IMR-90 (cell line): ENCODE measurements at regions not wholly inside any gene's neighbourhood (a gene's known extent, or its start where the extent isn't known, plus 50 kb on each side); places are given as distances from the start of the nearest gene placed in this dataset.

Experiments used
- ATAC-seq: fragments of 200-7000 bp; cut with Tn5 transposase; 2 replicates; pipeline ENCODE4 v1.9.1; 2020; ENCODE audit warnings: low read depth, mild to moderate bottlenecking, moderate library complexity
- BruUV-seq: library from RNA; stranded (reverse); fragments of 400-500 nt; replicated peaks from 2 replicates; lab custom pipeline; 2021; lab: Mats Ljungman, UMichigan
- CTCF ChIA-PET: fragments of 300-600 bp; formaldehyde crosslinking; extraction: SDS; loops from one replicate; lab custom pipeline; 2021; ENCODE audit warnings: antibody characterized with exemption; lab: Yijun Ruan, JAX
- POLR2A ChIA-PET: fragments of 300-600 bp; sonication (Branson Sonifier 250); formaldehyde crosslinking; loops from one replicate; lab custom pipeline; 2022; ENCODE audit warnings: antibody characterized with exemption; ENCODE audit not compliant: unreplicated experiment; lab: Charles Lee
- DNase-seq: peaks from one replicate; pipeline ENCODE4 v3.0.0; 2013
- H2AFZ ChIP-seq: replicated peaks from 2 replicates; pipeline ENCODE3; 2013; ENCODE audit warnings: low read length, mild to moderate bottlenecking; ENCODE audit not compliant: poor library complexity
- H2AK5ac ChIP-seq: 2 replicates; pipeline ENCODE4 v1.6.1; 2013; ENCODE audit warnings: low read depth, low read length, inconsistent platforms
- H2AK9ac ChIP-seq: replicated peaks from 2 replicates; pipeline ENCODE3; 2013; ENCODE audit warnings: mild to moderate bottlenecking, low read depth, low read length, moderate library complexity; ENCODE audit not compliant: poor library complexity
- H2BK120ac ChIP-seq: 2 replicates; pipeline ENCODE4 v1.6.1; 2013; ENCODE audit warnings: low read depth, low read length, inconsistent platforms
- H2BK15ac ChIP-seq: 3 replicates; pipeline ENCODE4 v1.6.1; 2013; ENCODE audit warnings: low read depth, low read length, inconsistent platforms
- H2BK20ac ChIP-seq: 2 replicates; pipeline ENCODE4 v1.6.1; 2013; ENCODE audit warnings: low read depth, mild to moderate bottlenecking, inconsistent platforms, low read length, moderate library complexity
- H2BK5ac ChIP-seq: 2 replicates; pipeline ENCODE4 v1.6.1; 2013; ENCODE audit warnings: mild to moderate bottlenecking, low read depth, low read length, inconsistent platforms; ENCODE audit not compliant: poor library complexity, severe bottlenecking
- H3K14ac ChIP-seq: replicated peaks from 2 replicates; pipeline ENCODE4 v1.6.1; 2013; ENCODE audit warnings: low read depth, low read length, inconsistent platforms
- H3K18ac ChIP-seq: 2 replicates; pipeline ENCODE4 v1.6.1; 2013; ENCODE audit warnings: low read depth, low read length, control low read depth
- H3K23ac ChIP-seq: 2 replicates; pipeline ENCODE4 v1.6.1; 2013; ENCODE audit warnings: low read depth, low read length, inconsistent platforms
- H3K27ac ChIP-seq: 2 replicates; pipeline ENCODE4 v1.5.1; 2013; ENCODE audit warnings: mild to moderate bottlenecking, control low read depth, low read length; ENCODE audit not compliant: insufficient read depth
- H3K27me3 ChIP-seq: 2 replicates; pipeline ENCODE4 v1.6.1; 2013; ENCODE audit warnings: low read length; ENCODE audit not compliant: control insufficient read depth, insufficient read depth
- H3K36me3 ChIP-seq: 2 replicates; pipeline ENCODE4 v1.6.1; 2013; ENCODE audit warnings: low read length, mixed read lengths; ENCODE audit not compliant: control insufficient read depth, insufficient read depth
- H3K4ac ChIP-seq: 2 replicates; pipeline ENCODE4 v1.6.1; 2013; ENCODE audit warnings: low read depth, low read length, inconsistent platforms
- H3K4me1 ChIP-seq: 2 replicates; pipeline ENCODE4 v1.6.1; 2013; ENCODE audit warnings: low read length, mixed read lengths; ENCODE audit not compliant: control insufficient read depth, insufficient read depth
- H3K4me2 ChIP-seq: 2 replicates; pipeline ENCODE4 v1.6.1; 2013; ENCODE audit warnings: low read depth, mild to moderate bottlenecking, control low read depth, low read length, moderate library complexity
- H3K4me3 ChIP-seq: 2 replicates; pipeline ENCODE4 v1.5.1; 2013; ENCODE audit warnings: low read depth, mild to moderate bottlenecking, control low read depth, low read length, moderate library complexity; ENCODE audit not compliant: insufficient read depth
- H3K56ac ChIP-seq: 2 replicates; pipeline ENCODE4 v1.6.1; 2013; ENCODE audit warnings: low read length, inconsistent platforms; ENCODE audit not compliant: insufficient read depth; ENCODE audit errors: extremely low read depth
- H3K79me1 ChIP-seq, 2 experiments: 2 replicates each; pipeline ENCODE4 v1.6.1; 2013; ENCODE audit warnings: low read length in 2 of 2, inconsistent platforms in 1 of 2, low read depth in 1 of 2
- H3K9ac ChIP-seq: 2 replicates; pipeline ENCODE4 v1.6.1; 2013; ENCODE audit warnings: low read depth, low read length, control low read depth
- H3K9me1 ChIP-seq: 2 replicates; pipeline ENCODE4 v1.6.1; 2013; ENCODE audit warnings: low read length, inconsistent platforms; ENCODE audit not compliant: insufficient read depth
- H3K9me3 ChIP-seq: 2 replicates; pipeline ENCODE4 v1.6.1; 2013; ENCODE audit warnings: low read length; ENCODE audit not compliant: control insufficient read depth, insufficient read depth
- H4K20me1 ChIP-seq: 2 replicates; pipeline ENCODE4 v1.6.1; 2013; ENCODE audit warnings: low read length, inconsistent platforms; ENCODE audit not compliant: insufficient read depth
- H4K5ac ChIP-seq: 2 replicates; pipeline ENCODE4 v1.6.1; 2013; ENCODE audit warnings: mild to moderate bottlenecking, low read depth, low read length, control low read depth
- H4K8ac ChIP-seq, 2 experiments: 2 replicates each; pipeline ENCODE4 v1.6.1; 2013; ENCODE audit warnings: low read depth in 2 of 2, low read length in 2 of 2, control low read depth in 1 of 2, inconsistent platforms in 1 of 2
- H4K91ac ChIP-seq: 2 replicates; pipeline ENCODE4 v1.6.1; 2013; ENCODE audit warnings: low read depth, low read length, inconsistent platforms; ENCODE audit not compliant: insufficient read depth
- BHLHE40 ChIP-seq: fragments of 150-350 bp; IDR thresholded peaks from 2 replicates; pipeline ENCODE4 v1.6.1; 2016; ENCODE audit warnings: mild to moderate bottlenecking, low read depth, low read length
- CEBPB ChIP-seq: IDR thresholded peaks from 2 replicates; pipeline ENCODE4 v1.6.1; 2012; ENCODE audit warnings: low read depth, low read length, improper control_type of control experiment
- CHD1 ChIP-seq: IDR thresholded peaks from 2 replicates; pipeline ENCODE4 v1.6.1; 2012; ENCODE audit warnings: low read depth, low read length, improper control_type of control experiment
- FOS ChIP-seq: fragments of 150-350 bp; IDR thresholded peaks from 2 replicates; pipeline ENCODE4 v1.6.1; 2016; ENCODE audit warnings: low read depth, low read length
- MAFK ChIP-seq: IDR thresholded peaks from 2 replicates; pipeline ENCODE4 v1.6.1; 2012; ENCODE audit warnings: low read depth, low read length, improper control_type of control experiment
- MAZ ChIP-seq: IDR thresholded peaks from 2 replicates; pipeline ENCODE4 v1.6.1; 2012; ENCODE audit warnings: low read depth, mild to moderate bottlenecking, low read length, improper control_type of control experiment, moderate library complexity, borderline replicate concordance
- MXI1 ChIP-seq: IDR thresholded peaks from 2 replicates; pipeline ENCODE4 v1.6.1; 2012; ENCODE audit warnings: low read depth, mild to moderate bottlenecking, low read length, moderate library complexity, borderline replicate concordance
- NFE2L2 ChIP-seq: fragments of 150-350 bp; IDR thresholded peaks from 2 replicates; pipeline ENCODE4 v1.6.1; 2016; ENCODE audit warnings: low read depth, mild to moderate bottlenecking, low read length
- POLR2A ChIP-seq: IDR thresholded peaks from 2 replicates; pipeline ENCODE4 v1.6.1; 2012; ENCODE audit warnings: mild to moderate bottlenecking, low read depth, low read length
- RAD21 ChIP-seq: IDR thresholded peaks from 2 replicates; pipeline ENCODE4 v1.6.1; 2012; ENCODE audit warnings: low read length, improper control_type of control experiment
- RCOR1 ChIP-seq: IDR thresholded peaks from 2 replicates; pipeline ENCODE4 v1.6.1; 2012; ENCODE audit warnings: mild to moderate bottlenecking, low read length, improper control_type of control experiment; ENCODE audit not compliant: insufficient replicate concordance
- RFX5 ChIP-seq: IDR thresholded peaks from 2 replicates; pipeline ENCODE4 v1.8.0; 2012; ENCODE audit warnings: low read depth, mild to moderate bottlenecking, low read length, moderate library complexity
- SMC3 ChIP-seq: fragments of 150-350 bp; IDR thresholded peaks from 2 replicates; pipeline ENCODE4 v1.6.1; 2016; ENCODE audit warnings: low read depth, mild to moderate bottlenecking, antibody characterized with exemption, low read length, moderate library complexity
- WGBS, 2 experiments: methylation state at CpG; one replicate each; pipeline versions ENCODE4 v1.1.5 to v1.1.7; 2013; ENCODE audit warnings: missing lambda C conversion rate in 2 of 2; ENCODE audit not compliant: insufficient read length in 1 of 2; ENCODE audit errors: extremely low coverage in 2 of 2; 5-methylcytosine and 5-hydroxymethylcytosine counted together
- dilution Hi-C: fragments of 300-500 bp; cut with HindIII; formaldehyde crosslinking; loops from one replicate; pipeline ENCODE4 v1.14.3; 2018; ENCODE audit warnings: low sequenced_read_pairs; ENCODE audit not compliant: unreplicated experiment
- in situ Hi-C: fragments of 300-500 bp; cut with MboI; formaldehyde crosslinking; loops from 3 replicates; pipeline ENCODE4 v1.14.3; 2019; ENCODE audit warnings: low sequenced_read_pairs, inconsistent platforms, mixed read lengths
- intact Hi-C: fragments of 100-400 bp; cut with micrococcal nuclease; formaldehyde crosslinking; loops from 2 replicates; pipeline ENCODE4 v1.10.0; 2022
- TF ChIP-seq, protein P1 (sequence below): fragments of 150-350 bp; IDR thresholded peaks from 2 replicates; pipeline ENCODE4 v1.6.1; 2016; ENCODE audit warnings: low read depth, mild to moderate bottlenecking, low read length, moderate library complexity, borderline replicate concordance
- TF ChIP-seq, protein P2 (sequence below): fragments of 150-350 bp; IDR thresholded peaks from 2 replicates; pipeline ENCODE4 v1.6.1; 2017; ENCODE audit warnings: mild to moderate bottlenecking, antibody characterized with exemption, low read length, low read depth
- TF ChIP-seq, protein P3 (sequence below): conservative IDR thresholded peaks from 2 replicates; pipeline ENCODE4 v1.5.1; 2012; ENCODE audit warnings: mild to moderate bottlenecking, low read depth, low read length, improper control_type of control experiment

- Histone ChIP-seq H3K4me2 (no peak overlapping the region), H4K91ac (no peak overlapping the region), H2BK15ac (no peak overlapping the region), H3K4me1 (no peaks in the 10 kb centered on the region), H3K9me3 (no peaks in the 10 kb centered on the region), H3K4me3 (no peak overlapping the region), H3K27me3 (peaks cover 24% of the 10 kb centered on the region), H4K8ac (no peak overlapping the region), H2BK5ac (no peak overlapping the region), H2AFZ (no peak overlapping the region), H2BK20ac (no peak overlapping the region), H2AK5ac (no peak overlapping the region), H3K18ac (no peak overlapping the region), H4K5ac (no peak overlapping the region), H3K79me1 (no peaks in the 10 kb centered on the region), H3K27ac (no peak overlapping the region), H3K14ac (no peak overlapping the region), H3K36me3 (no peaks in the 10 kb centered on the region), H3K9me1 (no peaks in the 10 kb centered on the region), H2AK9ac (no peak overlapping the region), H2BK120ac (no peak overlapping the region), H4K20me1 (no peaks in the 10 kb centered on the region), H3K56ac (no peak overlapping the region), H3K4ac (no peak overlapping the region), H3K23ac (no peak overlapping the region), H3K9ac (no peak overlapping the region)
- no peak for DNase-seq
- POLR2A ChIA-PET = no interaction called here
- in situ Hi-C loops = no loop called here
- CTCF ChIA-PET = no interaction called here
- no peak for ATAC-seq
- BruUV-seq = no TSS peak
- intact Hi-C loops = no loop called here
- dilution Hi-C loops = no loop called here
- TF ChIP-seq, protein P1, sequence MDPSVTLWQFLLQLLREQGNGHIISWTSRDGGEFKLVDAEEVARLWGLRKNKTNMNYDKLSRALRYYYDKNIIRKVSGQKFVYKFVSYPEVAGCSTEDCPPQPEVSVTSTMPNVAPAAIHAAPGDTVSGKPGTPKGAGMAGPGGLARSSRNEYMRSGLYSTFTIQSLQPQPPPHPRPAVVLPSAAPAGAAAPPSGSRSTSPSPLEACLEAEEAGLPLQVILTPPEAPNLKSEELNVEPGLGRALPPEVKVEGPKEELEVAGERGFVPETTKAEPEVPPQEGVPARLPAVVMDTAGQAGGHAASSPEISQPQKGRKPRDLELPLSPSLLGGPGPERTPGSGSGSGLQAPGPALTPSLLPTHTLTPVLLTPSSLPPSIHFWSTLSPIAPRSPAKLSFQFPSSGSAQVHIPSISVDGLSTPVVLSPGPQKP = no peak
- TF ChIP-seq MAZ = no peak
- TF ChIP-seq MAFK = no peak
- TF ChIP-seq, protein P2, sequence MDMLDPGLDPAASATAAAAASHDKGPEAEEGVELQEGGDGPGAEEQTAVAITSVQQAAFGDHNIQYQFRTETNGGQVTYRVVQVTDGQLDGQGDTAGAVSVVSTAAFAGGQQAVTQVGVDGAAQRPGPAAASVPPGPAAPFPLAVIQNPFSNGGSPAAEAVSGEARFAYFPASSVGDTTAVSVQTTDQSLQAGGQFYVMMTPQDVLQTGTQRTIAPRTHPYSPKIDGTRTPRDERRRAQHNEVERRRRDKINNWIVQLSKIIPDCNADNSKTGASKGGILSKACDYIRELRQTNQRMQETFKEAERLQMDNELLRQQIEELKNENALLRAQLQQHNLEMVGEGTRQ = no peak
- TF ChIP-seq CHD1 = no peak
- TF ChIP-seq CEBPB = no peak
- TF ChIP-seq RCOR1 = no peak
- no peak for TF ChIP-seq SMC3
- TF ChIP-seq BHLHE40 = no peak
- TF ChIP-seq, protein P3, sequence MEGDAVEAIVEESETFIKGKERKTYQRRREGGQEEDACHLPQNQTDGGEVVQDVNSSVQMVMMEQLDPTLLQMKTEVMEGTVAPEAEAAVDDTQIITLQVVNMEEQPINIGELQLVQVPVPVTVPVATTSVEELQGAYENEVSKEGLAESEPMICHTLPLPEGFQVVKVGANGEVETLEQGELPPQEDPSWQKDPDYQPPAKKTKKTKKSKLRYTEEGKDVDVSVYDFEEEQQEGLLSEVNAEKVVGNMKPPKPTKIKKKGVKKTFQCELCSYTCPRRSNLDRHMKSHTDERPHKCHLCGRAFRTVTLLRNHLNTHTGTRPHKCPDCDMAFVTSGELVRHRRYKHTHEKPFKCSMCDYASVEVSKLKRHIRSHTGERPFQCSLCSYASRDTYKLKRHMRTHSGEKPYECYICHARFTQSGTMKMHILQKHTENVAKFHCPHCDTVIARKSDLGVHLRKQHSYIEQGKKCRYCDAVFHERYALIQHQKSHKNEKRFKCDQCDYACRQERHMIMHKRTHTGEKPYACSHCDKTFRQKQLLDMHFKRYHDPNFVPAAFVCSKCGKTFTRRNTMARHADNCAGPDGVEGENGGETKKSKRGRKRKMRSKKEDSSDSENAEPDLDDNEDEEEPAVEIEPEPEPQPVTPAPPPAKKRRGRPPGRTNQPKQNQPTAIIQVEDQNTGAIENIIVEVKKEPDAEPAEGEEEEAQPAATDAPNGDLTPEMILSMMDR = no peak
- no peak for TF ChIP-seq MXI1
- no peak for TF ChIP-seq NFE2L2
- TF ChIP-seq FOS = no peak
- no peak for TF ChIP-seq POLR2A
- TF ChIP-seq RFX5 = no peak
- TF ChIP-seq RAD21 = no peak
- no CpG with 5 or more reads among the region's 3 CpGs for WGBS, 2 experiments
Observed at GRCh38 chr11:35879361-35879760, 64.5 kb upstream of the LDLRAD3 start.
